ENCODE measurements at regions not wholly inside any gene's neighbourhood (a gene's known extent, or its start where the extent isn't known, plus 50 kb on each side); places are given as distances from the start of the nearest gene placed in this dataset.

DNA sequence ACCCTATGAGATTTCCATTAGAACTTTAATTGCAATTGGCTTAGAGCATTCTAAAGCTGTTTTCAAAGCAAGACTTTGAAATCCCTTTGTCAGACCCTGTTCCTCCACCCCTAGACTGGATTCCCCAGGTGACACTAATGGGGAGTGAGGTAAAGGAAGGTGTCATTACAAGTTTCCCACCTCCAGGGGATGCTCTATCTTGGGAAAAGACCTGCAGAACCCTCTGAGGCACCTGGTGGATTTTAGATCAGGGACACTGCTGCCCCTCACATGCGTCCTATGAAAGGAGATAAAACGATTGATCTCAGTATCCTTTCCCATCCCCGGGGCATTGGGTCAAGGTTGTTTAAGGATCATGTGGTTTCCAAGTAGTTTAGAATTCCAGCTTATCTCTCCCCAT is 80.3 kb upstream of the RGS4 start:
- TF ChIP-seq, protein P1, sequence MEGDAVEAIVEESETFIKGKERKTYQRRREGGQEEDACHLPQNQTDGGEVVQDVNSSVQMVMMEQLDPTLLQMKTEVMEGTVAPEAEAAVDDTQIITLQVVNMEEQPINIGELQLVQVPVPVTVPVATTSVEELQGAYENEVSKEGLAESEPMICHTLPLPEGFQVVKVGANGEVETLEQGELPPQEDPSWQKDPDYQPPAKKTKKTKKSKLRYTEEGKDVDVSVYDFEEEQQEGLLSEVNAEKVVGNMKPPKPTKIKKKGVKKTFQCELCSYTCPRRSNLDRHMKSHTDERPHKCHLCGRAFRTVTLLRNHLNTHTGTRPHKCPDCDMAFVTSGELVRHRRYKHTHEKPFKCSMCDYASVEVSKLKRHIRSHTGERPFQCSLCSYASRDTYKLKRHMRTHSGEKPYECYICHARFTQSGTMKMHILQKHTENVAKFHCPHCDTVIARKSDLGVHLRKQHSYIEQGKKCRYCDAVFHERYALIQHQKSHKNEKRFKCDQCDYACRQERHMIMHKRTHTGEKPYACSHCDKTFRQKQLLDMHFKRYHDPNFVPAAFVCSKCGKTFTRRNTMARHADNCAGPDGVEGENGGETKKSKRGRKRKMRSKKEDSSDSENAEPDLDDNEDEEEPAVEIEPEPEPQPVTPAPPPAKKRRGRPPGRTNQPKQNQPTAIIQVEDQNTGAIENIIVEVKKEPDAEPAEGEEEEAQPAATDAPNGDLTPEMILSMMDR (IDR thresholded peaks at IDR 0.05), result no peak
- no peak for TF ChIP-seq POLR2A (IDR thresholded peaks at IDR 0.05)
